Lower lobe of right lung (tissue), 2 donors: ENCODE measurements at regions not wholly inside any gene's neighbourhood (a gene's known extent, or its start where the extent isn't known, plus 50 kb on each side); places are given as distances from the start of the nearest gene placed in this dataset.
"Not testable (repeated sequence)": the region's sequence is repeated elsewhere in the genome, so short reads cannot be mapped to it uniquely, and the experiment has no call there.

ENCODE experiments used
- ATAC-seq, 2 donors: fragments of 200-7000 bp; cut with Tn5 transposase; one replicate each; pipeline ENCODE4 v1.9.1; 2020 to 2022; ENCODE audit warnings: mild to moderate bottlenecking in 2 of 2, moderate library complexity in 2 of 2
- DNase-seq: peaks from one replicate; pipeline ENCODE4 v3.0.0-alpha.2; 2020
- H3K27ac ChIP-seq: fragments of 200-600 bp; one replicate; pipeline ENCODE4 v1.8.0; 2022
- H3K27me3 ChIP-seq: fragments of 200-600 bp; one replicate; pipeline ENCODE4 v1.8.0; 2022; ENCODE audit warnings: low read depth
- H3K36me3 ChIP-seq: fragments of 200-600 bp; one replicate; pipeline ENCODE4 v1.8.0; 2022; ENCODE audit warnings: mild to moderate bottlenecking
- H3K4me1 ChIP-seq: fragments of 200-600 bp; one replicate; pipeline ENCODE4 v1.8.0; 2022
- H3K4me3 ChIP-seq: fragments of 200-600 bp; one replicate; pipeline ENCODE4 v1.8.0; 2022; ENCODE audit warnings: mild to moderate bottlenecking
- H3K9me3 ChIP-seq: fragments of 200-600 bp; one replicate; pipeline ENCODE4 v1.8.0; 2022
- CTCF ChIP-seq: fragments of 200-600 bp; IDR thresholded peaks from one replicate; pipeline ENCODE4 v1.8.0; 2022; ENCODE audit warnings: antibody characterized with exemption, mild to moderate bottlenecking
- intact Hi-C: fragments of 100-400 bp; cut with DNase I; formaldehyde crosslinking; loops from one replicate; pipeline ENCODE4 v1.11.0; 2022
- donor health status: DM: no; HTN: yes; CAD: no; lungs with severe emphysema.

GRCh38 chr11:90635886-90636285 is 413.0 kb upstream of the CHORDC1 start:
- DNase-seq, result no peak
- Histone ChIP-seq H3K27me3 (no peaks in the 10 kb centered on the region), H3K4me3 (no peak overlapping the region), H3K4me1 (no peaks in the 10 kb centered on the region), H3K9me3 (no peaks in the 10 kb centered on the region), H3K27ac (no peak overlapping the region), H3K36me3 (no peaks in the 10 kb centered on the region)
- TF ChIP-seq CTCF, result no peak
- intact Hi-C loops, result no loop called here
- ATAC-seq, result no peak

- no peak for TF ChIP-seq CTCF
- ATAC-seq, result no peak
- Histone ChIP-seq H3K9me3 (no peaks in the 10 kb centered on the region), H3K36me3 (no peaks in the 10 kb centered on the region), H3K4me1 (no peaks in the 10 kb centered on the region), H3K4me3 (no peak overlapping the region), H3K27me3 (no peaks in the 10 kb centered on the region), H3K27ac (no peak overlapping the region)
- no peak for DNase-seq
- intact Hi-C loops, result no loop called here
Measured at GRCh38 chr11:90635151-90635550, 412.3 kb upstream of the CHORDC1 start.

- H3K4me3 ChIP-seq, result no peak overlapping the region
- DNase-seq, result no peak
- no peaks in the 10 kb centered on the region for H3K27me3 ChIP-seq
- ATAC-seq, result no peak
- H3K9me3 ChIP-seq, result no peaks in the 10 kb centered on the region
- TF ChIP-seq CTCF, result no peak
- intact Hi-C loops, result no loop called here
- no peaks in the 10 kb centered on the region for H3K36me3 ChIP-seq
- no peaks in the 10 kb centered on the region for H3K4me1 ChIP-seq
- H3K27ac ChIP-seq, result no peak overlapping the region
Measured at GRCh38 chr11:90630176-90630575, 407.3 kb upstream of the CHORDC1 start.

GRCh38 chr11:90629229-90629806 is 406.5 kb upstream of the CHORDC1 start:
- DNase-seq, result no peak
- Histone ChIP-seq H3K4me1 (no peaks in the 10 kb centered on the region), H3K9me3 (no peaks in the 10 kb centered on the region), H3K4me3 (no peak overlapping the region), H3K27ac (no peak overlapping the region), H3K27me3 (no peaks in the 10 kb centered on the region), H3K36me3 (no peaks in the 10 kb centered on the region)
- intact Hi-C loops, result no loop called here
- no peak for TF ChIP-seq CTCF
- no peak for ATAC-seq

GRCh38 chr11:90614318-90614717 is 391.5 kb upstream of the CHORDC1 start:
- no peak for TF ChIP-seq CTCF
- intact Hi-C loops, result no loop called here

GRCh38 chr11:90613037-90613436 is 390.2 kb upstream of the CHORDC1 start:
- DNase-seq, H3K27ac ChIP-seq, H3K9me3 ChIP-seq, H3K36me3 ChIP-seq, intact Hi-C loops, ATAC-seq, H3K27me3 ChIP-seq, H3K4me1 ChIP-seq, H3K4me3 ChIP-seq: not testable (repeated sequence)

More at GRCh38 chr11:90614318-90614717, 391.5 kb upstream of the CHORDC1 start:
- Histone ChIP-seq H3K4me3 (no peak overlapping the region), H3K9me3 (no peaks in the 10 kb centered on the region), H3K4me1 (no peaks in the 10 kb centered on the region), H3K27ac (no peak overlapping the region), H3K36me3 (no peaks in the 10 kb centered on the region), H3K27me3 (no peaks in the 10 kb centered on the region)
- no peak for ATAC-seq
- no peak for DNase-seq
